Loucy (cell line): ENCODE measurements at regions not wholly inside any gene's neighbourhood (a gene's known extent, or its start where the extent isn't known, plus 50 kb on each side); places are given as distances from the start of the nearest gene placed in this dataset.

Experiments used
- H2AFZ ChIP-seq: fragments of 200-600 bp; sonication (generic); 2 replicates; pipeline ENCODE4 v1.6.0; 2016; ENCODE audit warnings: antibody characterized with exemption, mild to moderate bottlenecking, low read length, moderate library complexity
- H3F3A ChIP-seq: fragments of 200-600 bp; 2 replicates; pipeline ENCODE4 v1.6.0; 2016; ENCODE audit warnings: antibody characterized with exemption, low read depth, mild to moderate bottlenecking
- H3K27me3 ChIP-seq: fragments of 200-600 bp; sonication (generic); 2 replicates; pipeline ENCODE4 v1.6.1; 2014; ENCODE audit warnings: low read length, mild to moderate bottlenecking; ENCODE audit not compliant: insufficient read depth, poor library complexity, severe bottlenecking
- H3K36me3 ChIP-seq: fragments of 200-600 bp; sonication (generic); 2 replicates; pipeline ENCODE4 v1.6.1; 2016; ENCODE audit warnings: low read length; ENCODE audit not compliant: insufficient read depth
- H3K4me1 ChIP-seq: fragments of 200-600 bp; sonication (generic); 2 replicates; pipeline ENCODE4 v1.5.1; 2014; ENCODE audit warnings: low read length, mild to moderate bottlenecking; ENCODE audit not compliant: insufficient read depth, poor library complexity, severe bottlenecking
- H3K4me2 ChIP-seq: fragments of 200-600 bp; sonication (generic); 2 replicates; pipeline ENCODE4 v1.6.0; 2014; ENCODE audit warnings: antibody characterized with exemption, low read length, low read depth, mild to moderate bottlenecking; ENCODE audit not compliant: poor library complexity, severe bottlenecking
- H3K4me3 ChIP-seq: fragments of 200-600 bp; sonication (generic); 2 replicates; pipeline ENCODE4 v1.5.1; 2014; ENCODE audit warnings: low read length, mild to moderate bottlenecking, mixed read lengths; ENCODE audit not compliant: poor library complexity, severe bottlenecking
- H3K79me2 ChIP-seq: fragments of 200-600 bp; sonication (generic); 2 replicates; pipeline ENCODE4 v1.6.1; 2014; ENCODE audit warnings: low read length; ENCODE audit not compliant: insufficient read depth
- H3K9ac ChIP-seq: fragments of 200-600 bp; sonication (generic); 2 replicates; pipeline ENCODE4 v1.6.0; 2014; ENCODE audit warnings: mild to moderate bottlenecking, low read depth, low read length, moderate library complexity; ENCODE audit not compliant: poor library complexity, severe bottlenecking
- H3K9me2 ChIP-seq: fragments of 200-600 bp; sonication (generic); replicated peaks from 2 replicates; pipeline ENCODE4 v1.6.1; 2016; ENCODE audit warnings: low read depth, low read length, mixed read lengths
- H3K9me3 ChIP-seq: fragments of 200-600 bp; sonication (generic); 2 replicates; pipeline ENCODE4 v1.6.1; 2014; ENCODE audit warnings: mild to moderate bottlenecking, antibody characterized with exemption, low read length, low read depth; ENCODE audit not compliant: insufficient read depth
- H4K20me1 ChIP-seq: fragments of 200-600 bp; sonication (generic); 2 replicates; pipeline ENCODE4 v1.6.0; 2014; ENCODE audit warnings: antibody characterized with exemption, low read length, mild to moderate bottlenecking; ENCODE audit not compliant: insufficient read depth, poor library complexity, severe bottlenecking
- CTCF ChIP-seq: fragments of 200-600 bp; sonication (generic); conservative IDR thresholded peaks from 2 replicates; pipeline ENCODE4 v1.5.1; 2014; ENCODE audit warnings: mild to moderate bottlenecking, antibody characterized with exemption, low read length
- EZH2phosphoT487 ChIP-seq: fragments of 200-600 bp; IDR thresholded peaks from 2 replicates; pipeline ENCODE4 v1.6.1; 2018; ENCODE audit warnings: antibody characterized with exemption, mild to moderate bottlenecking, moderate library complexity, borderline replicate concordance

GRCh38 chr5:58133631-58134296 lies 326.1 kb downstream of the PLK2 start:
- no peaks in the 10 kb centered on the region for H3F3A ChIP-seq
- H4K20me1 ChIP-seq = no peaks in the 10 kb centered on the region
- no peak overlapping the region for H3K4me2 ChIP-seq
- H3K79me2 ChIP-seq = no peaks in the 10 kb centered on the region
- H3K9ac ChIP-seq = no peak overlapping the region
- no peaks in the 10 kb centered on the region for H3K9me2 ChIP-seq
- no peaks in the 10 kb centered on the region for H3K4me1 ChIP-seq
- no peaks in the 10 kb centered on the region for H3K27me3 ChIP-seq
- no peaks in the 10 kb centered on the region for H3K9me3 ChIP-seq
- H3K4me3 ChIP-seq = no peak overlapping the region
- H3K36me3 ChIP-seq = no peaks in the 10 kb centered on the region
- H2AFZ ChIP-seq = no peak overlapping the region
- TF ChIP-seq CTCF = no peak
- TF ChIP-seq EZH2phosphoT487 = no peak

GRCh38 chr5:58133216-58133615 lies 326.7 kb downstream of the PLK2 start:
- H3F3A ChIP-seq = no peaks in the 10 kb centered on the region
- H4K20me1 ChIP-seq = no peaks in the 10 kb centered on the region
- no peak overlapping the region for H3K4me3 ChIP-seq
- no peak overlapping the region for H2AFZ ChIP-seq
- H3K9me2 ChIP-seq = no peaks in the 10 kb centered on the region
- H3K4me2 ChIP-seq = no peak overlapping the region
- H3K9me3 ChIP-seq = no peaks in the 10 kb centered on the region
- H3K27me3 ChIP-seq = no peaks in the 10 kb centered on the region
- no peaks in the 10 kb centered on the region for H3K36me3 ChIP-seq
- no peaks in the 10 kb centered on the region for H3K4me1 ChIP-seq
- H3K79me2 ChIP-seq = no peaks in the 10 kb centered on the region
- TF ChIP-seq EZH2phosphoT487 (no peak), CTCF (no peak)
- H3K9ac ChIP-seq = no peak overlapping the region

GRCh38 chr5:58127255-58128220 lies 332.3 kb downstream of the PLK2 start:
- TF ChIP-seq EZH2phosphoT487 (no peak), CTCF (no peak)
- H3K9ac ChIP-seq = no peak overlapping the region
- H3K27me3 ChIP-seq = no peaks in the 10 kb centered on the region
- H3K4me2 ChIP-seq = no peak overlapping the region
- H3K4me1 ChIP-seq = no peaks in the 10 kb centered on the region
- H3K4me3 ChIP-seq = no peak overlapping the region
- no peaks in the 10 kb centered on the region for H3K9me3 ChIP-seq
- no peaks in the 10 kb centered on the region for H3K79me2 ChIP-seq
- no peak overlapping the region for H2AFZ ChIP-seq
- H3K9me2 ChIP-seq = no peaks in the 10 kb centered on the region
- H3F3A ChIP-seq = no peaks in the 10 kb centered on the region
- no peaks in the 10 kb centered on the region for H4K20me1 ChIP-seq
- H3K36me3 ChIP-seq = no peaks in the 10 kb centered on the region
